GM21576 (cell line): ENCODE measurements at regions not wholly inside any gene's neighbourhood (a gene's known extent, or its start where the extent isn't known, plus 50 kb on each side); places are given as distances from the start of the nearest gene placed in this dataset.
"Not testable (repeated sequence)": the region's sequence is repeated elsewhere in the genome, so short reads cannot be mapped to it uniquely, and the experiment has no call there.

Experiments
- ATAC-seq: cut with Tn5 transposase; IDR thresholded peaks from one replicate; pipeline ENCODE4 v1.9.1; 2021; ENCODE audit warnings: mild to moderate bottlenecking, moderate library complexity; ENCODE audit not compliant: unreplicated experiment

DNA sequence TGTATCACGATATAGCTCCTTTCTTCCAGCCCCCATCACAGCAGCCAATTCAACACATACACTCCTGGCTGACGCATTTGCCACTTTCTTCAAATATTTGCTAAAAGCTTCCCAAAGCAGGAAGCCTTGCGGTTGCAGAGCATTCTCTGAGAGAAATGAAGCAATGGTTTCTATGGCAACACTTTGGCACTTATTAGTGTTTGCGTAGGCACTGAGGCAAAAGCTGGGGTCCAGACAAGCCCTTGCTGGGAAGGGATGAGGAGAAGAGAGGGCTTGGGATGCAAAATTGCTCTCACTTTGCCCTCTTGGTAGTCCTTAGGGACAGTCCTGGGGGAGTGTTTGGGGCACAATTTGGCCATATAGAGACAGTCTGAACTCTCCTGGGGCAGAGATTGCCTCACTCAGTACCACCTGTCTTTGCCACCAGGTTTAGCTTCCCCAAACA, 55.0 kb upstream of the PAK3 start:
- no peak for ATAC-seq

DNA sequence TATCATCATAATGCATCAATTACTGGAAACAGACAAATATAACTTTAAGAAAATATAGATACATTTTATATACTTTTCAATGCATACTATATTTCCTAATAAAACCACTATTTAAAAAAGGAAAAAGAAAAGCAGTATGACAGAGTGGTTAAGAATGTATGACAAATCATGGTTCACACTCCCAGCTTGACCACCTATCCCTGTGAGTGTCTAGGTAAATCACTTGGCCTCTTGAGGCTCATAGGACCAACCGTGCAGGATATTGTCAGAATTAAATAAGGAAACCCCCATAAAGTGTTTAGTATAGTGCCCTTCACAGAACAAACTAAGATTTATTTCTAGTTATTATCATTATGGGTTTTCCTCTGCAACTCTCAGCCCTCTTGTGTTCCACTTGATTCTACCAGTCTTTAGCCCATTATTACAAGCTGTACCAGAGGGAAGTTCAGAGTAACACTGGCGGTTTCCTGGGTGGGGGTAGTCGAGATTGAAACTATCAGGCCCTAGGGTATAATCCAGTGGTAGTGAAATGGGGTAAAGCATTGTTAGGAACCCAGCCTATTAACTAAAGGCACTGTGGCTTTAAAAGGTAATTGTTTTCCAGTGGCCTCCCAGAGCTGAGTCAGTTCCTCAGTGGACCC, 55.5 kb upstream of the PAK3 start:
- ATAC-seq = no peak

DNA sequence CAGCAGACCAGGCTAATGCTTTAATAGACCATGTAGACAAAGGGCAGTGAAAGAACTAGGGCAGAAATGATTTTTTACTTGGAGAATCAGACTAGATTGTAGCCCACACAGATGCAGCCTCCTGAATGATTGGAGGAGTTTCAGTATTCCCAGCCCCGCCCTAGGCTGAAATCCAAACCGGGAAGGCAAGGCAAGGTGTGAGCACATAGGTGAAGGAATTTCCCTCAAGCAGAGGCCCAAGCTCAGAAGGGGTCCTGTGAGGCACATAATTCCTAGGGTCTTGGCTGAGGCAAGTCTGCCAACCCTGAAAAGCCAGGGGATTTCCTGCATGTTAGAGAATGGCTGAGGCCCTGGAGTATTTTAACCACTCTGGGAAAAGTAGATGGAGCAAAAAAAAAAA, 56.4 kb upstream of the PAK3 start:
- no peak for ATAC-seq

DNA sequence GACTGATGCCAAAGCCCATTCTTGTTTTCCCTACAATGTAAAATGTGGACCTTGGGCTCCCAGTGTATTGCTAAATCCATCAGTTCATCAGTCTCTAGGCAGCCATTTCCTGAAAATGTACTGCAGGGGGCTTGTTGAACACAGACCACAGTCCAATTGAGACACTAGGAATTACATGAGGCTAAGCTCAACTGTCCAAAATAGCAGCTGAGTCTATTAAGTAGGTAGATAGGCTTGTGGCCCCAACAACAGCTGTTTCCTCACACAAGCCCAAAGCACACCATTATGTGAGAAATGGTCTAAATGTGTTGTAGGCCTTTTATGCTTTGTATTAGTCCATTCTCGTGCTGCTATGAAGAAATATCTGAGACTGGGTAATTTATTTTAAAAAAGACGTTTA, 60.0 kb upstream of the PAK3 start:
- no peak for ATAC-seq

DNA sequence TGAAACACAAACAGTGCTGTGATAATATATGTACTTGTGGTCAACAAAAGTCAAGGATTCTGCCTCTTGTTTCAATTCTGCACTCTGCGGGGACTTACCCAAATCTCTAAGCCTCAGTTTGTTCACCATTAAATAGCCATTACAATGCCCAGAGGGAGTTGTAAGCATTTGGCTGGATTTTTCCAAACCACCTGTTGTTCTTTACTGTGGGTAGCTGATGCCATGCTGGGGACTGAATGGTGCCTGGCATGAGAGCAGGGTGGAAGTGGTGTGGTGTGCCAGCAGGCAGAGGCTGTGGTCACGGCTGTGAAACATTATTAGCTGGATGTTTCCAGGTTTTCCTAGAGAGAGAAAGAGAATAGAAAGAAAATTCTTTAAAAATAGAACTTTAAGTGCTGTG, 60.7 kb upstream of the PAK3 start:
- ATAC-seq = no peak

DNA sequence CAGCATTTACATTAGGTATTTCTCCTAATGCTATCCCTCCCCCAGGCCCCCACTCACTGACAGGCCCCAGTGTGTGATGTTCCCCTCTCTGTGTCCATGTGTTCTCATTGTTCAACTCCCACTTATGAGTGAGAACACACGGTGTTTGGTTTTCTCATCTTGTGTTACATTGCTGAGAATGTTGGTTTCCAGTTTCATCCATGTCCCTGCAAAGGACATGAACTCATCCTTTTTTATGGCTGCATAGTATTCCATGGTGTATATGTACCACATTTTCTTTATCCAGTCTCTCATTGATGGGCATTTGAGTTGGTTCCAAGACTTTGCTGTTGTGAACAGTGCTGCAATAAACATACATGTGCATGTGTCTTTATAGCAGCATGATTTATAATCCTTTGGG, 73.0 kb upstream of the PAK3 start:
- ATAC-seq = not testable (repeated sequence)

DNA sequence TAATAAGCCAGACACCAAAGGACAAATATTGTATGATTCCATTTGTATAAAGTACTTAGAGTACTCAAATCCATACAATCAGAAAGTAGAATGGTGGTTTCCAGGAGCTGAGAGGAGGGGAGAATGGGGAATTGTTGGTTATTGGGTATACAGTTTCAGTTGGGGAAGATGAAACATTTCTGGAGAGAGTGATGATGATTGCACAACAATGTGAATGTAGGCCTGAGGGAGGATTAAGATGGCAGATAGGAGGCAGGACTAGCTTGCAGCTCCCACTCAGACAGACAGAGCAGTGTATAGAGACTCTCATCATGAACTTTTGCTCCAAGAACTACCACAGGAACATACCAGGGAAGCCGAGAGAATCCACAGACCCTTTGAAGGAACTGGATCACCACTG, 75.7 kb upstream of the PAK3 start:
- ATAC-seq = no peak

DNA sequence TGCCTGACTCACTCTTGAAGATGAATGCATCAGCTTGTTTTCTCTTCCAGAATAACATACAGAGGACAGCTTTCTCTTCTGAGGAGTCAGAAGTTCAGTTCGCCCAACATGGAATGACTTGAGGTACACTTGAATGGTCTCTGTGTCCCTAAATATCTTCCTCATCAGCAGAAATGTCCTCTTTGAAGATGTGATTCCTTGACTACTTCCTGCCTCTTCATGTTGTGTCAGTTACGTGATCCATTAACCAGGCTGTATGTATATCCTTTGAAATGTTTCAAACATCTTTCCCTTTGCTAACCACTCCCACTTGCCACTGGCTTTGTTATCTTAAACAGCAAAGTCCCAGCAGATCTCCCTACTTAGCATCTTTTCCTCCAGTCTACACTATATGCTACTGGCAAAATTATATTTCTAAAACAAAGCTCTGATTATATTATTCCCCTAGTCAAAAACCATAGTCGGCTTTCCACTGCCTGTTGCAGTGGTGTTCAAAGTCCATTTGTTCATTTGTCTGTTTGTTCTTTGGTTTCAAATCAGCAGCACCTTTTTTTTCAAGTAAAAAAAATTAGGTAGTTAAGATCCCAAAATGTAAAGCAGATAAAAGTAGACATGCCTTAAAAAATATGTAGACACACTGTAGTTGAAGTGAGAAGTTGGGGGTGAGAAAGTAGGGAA, 82.1 kb upstream of the PAK3 start:
- ATAC-seq = no peak

DNA sequence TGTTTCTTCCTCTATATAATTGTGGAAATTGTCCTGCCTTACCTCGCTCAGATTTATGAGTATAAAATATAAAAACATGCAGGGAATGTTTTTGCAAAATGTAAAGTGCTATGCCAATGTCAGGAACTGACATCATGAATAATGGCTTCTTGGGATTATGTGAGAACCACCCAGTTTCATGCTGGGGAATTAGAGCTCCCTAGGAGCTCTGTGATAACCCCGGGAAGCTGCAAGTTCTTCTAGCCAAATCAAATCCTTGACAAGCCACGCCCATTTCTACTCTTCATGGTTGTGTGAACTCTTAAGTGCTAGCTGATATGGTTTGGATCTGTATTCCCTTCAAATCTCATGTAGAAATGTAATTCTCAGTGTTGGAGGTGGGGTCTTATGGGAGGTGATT, 85.9 kb upstream of the PAK3 start:
- no peak for ATAC-seq

DNA sequence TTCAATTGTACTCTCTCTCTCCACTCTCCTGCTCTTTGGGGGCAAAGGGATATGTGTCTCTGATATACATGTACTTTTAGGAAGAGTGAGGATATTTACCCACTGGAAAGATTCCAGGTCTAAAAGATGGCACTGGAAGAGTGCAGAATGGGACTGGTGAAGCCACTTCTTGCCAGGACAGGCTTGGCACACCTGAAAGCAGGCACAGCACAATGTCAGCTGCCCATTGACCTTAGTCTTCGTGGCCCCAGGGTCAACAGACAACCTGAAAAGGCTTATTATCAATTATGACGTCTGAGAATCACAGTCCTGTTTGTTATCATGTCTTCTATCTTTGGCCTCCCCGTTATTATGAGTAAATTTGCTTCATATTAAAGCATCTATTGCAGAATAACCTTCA, 86.7 kb upstream of the PAK3 start:
- no peak for ATAC-seq

DNA sequence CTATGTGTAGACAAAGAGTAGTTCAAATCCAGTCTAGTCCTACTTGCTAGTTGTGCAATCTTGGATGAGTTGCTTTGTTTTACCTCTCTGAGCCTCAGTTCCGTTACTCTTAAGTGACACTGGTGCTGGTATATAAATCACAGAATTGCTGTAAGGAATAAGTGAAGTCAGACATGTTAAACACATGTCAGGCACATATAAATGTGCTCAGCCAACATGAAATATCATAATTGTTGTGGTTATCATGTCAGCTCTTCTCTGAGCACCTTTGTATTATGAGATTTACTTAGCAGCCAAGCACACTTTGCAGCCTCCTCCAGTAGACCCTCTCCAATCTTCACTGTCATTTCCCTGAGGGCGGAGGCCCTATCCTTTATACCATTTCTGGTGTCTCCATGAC, 87.9 kb upstream of the PAK3 start:
- no peak for ATAC-seq

DNA sequence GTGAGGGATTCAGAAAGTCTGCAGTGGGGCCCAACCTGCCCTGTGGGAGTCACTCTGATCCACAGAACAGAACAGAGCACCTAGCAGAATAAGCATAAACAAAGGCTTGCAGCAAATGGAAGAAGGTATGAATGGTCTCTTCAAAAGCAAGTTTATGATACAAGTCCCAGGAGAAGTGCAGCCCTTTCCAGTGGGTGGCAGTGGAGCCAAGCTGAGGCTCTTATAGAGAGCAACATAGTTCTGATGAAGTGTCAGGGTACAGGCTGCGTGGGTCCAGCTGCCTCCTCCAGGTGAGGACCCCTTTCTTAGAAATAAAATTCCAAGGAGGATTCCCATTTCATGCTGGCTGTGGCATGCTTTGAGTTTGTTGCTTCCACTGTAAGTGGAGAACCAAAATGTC, 88.8 kb upstream of the PAK3 start:
- no peak for ATAC-seq

DNA sequence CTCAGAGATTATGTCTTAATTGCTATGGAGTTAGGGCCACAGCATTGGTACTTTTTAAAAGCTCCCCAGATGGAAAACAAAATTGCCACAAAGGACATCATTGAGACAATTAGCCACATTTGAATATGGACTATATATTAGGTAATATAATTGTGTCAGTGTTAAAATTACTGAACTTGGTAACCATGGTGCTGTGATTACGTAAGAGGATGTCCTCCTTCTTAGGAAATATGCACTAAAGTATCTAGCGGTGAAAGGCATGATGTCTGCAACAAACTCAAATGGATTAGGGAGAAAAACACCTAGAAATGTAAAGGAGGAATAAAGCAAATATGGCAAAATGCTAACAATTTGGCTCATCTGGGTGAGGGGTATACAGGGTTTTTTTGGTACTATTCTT, 89.9 kb upstream of the PAK3 start:
- ATAC-seq = no peak

DNA sequence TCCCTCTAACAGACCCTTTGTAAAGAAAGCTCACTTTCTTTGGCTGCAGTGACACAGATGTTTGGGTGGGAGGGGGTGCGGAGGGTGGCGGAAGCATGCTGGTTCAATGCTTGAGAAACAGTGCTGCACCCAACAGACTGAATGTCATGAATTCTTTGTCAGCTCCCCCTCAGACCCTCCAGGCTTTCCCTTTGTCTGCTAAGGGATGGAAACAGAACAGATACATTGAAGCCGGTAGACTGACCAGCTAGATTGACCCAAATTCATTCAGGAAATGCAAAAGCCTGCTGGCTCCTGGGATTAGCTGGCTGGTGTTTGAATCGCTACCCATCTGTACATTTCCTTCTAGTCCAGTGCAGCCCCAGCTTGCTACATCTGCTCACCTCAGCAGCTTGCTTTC, 90.8 kb upstream of the PAK3 start:
- no peak for ATAC-seq

DNA sequence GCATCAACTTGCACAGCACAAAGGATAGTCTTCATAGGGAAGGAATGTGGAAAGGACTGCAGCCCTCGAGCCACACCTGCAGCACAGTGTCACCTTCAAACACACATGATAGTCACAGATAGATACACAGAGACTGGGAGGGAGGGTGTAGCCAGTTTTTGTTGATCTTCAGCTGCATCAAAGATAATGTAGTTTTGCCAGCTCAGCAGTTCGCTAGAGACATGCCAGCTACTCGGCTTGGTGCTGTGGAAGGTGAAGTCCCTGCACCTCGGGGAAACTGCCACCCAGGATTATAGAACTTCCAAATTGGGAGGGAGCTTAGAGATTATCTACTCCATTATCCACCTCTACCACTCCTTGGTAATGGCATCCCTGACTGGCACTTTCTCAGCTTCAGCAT, 92.9 kb upstream of the PAK3 start:
- ATAC-seq = no peak

DNA sequence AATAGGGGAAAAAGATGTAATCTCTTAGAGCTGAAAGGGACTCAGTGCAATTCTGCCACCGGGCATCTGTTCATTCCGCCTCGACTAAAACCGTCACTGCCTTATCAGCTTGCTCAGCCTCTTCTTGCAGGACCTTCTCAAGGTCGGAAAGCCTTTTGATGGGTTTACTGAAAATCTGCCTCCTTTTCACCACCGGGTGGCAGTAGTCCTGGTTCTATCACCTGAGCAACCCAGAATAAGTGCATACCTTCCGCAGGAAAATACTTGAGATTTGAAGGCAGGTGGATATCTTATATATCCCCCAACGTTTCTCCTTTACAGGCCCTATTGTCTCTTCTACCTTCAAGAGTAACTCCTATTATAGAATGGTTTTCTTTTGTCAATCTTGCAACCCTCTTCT, 103.4 kb upstream of the PAK3 start:
- peak; percentile 49 for ATAC-seq

DNA sequence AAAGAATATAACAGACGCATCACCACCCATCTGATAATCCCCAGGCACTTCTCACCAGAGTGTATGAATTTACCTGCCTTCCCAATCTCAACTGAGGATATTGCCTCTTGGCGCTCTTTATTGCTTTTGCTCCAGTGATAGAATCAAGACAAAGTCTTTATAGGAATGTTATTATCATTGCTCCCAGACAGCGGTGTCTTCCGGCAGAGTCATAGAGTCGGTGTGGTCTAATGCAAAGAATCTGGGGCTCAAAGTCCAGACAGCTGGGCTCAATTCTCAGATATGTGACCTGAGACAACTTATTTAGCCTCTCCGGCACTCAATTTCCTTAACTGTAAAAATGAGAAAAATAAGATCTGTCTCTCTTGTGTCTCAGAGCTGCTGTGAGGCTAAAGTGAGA, 106.1 kb upstream of the PAK3 start:
- ATAC-seq = no peak

DNA sequence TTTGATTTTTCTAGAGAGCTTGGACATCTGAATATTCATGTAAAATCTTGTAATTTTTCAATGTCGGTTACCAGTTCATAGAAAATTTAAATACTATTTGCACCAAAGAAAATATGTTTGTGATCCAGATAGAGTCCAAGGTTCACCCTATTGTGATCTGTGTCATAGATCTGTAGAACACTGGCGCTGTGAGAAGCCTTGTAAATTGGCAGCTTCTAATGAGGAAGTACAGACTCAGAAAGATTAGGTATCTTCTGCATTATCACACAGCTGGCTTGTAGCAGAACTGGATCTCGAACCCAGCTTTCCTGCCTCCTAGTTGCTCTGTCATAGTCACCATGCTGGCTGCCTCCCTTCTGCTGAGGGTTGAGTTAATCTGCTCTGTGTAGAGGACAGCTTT, 106.5 kb upstream of the PAK3 start:
- ATAC-seq = no peak

DNA sequence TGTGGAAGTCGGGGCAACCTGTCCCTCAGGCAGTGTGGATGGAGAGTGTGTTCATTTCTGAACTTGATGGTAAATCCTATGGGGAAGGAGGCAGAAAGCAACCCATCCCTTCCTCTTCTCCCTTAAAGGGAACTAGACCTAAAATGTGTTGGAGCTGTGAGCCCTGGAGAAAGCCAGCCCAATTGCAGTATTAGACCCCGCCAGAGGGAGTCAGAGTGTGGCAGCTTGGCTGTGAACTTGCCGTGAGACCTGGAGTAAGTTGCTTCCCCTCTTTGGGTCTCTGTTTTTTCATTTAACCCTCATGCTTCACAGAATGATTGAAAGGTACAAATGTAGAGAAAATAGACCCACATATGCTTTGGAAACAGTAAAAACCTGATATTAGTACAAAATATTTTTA, 108.7 kb upstream of the PAK3 start:
- no peak for ATAC-seq

DNA sequence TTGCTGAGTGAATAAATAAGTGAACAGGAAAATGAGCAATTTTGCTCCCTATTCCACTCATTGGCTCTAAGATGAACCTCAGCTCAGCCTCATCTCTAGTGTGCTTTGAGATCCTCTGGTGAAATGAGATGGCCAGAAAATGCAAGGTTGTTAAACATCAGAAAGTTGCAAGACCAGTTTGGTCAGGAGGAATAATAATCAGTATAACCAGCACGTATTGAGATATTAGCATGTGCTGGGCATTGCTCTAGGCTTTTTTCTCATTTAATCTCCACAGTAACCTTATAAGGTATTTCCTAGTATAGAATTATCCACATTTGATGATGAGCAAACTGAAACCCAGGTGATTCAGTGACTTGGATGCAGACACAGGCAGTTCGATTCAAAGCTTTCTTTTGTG, 110.5 kb upstream of the PAK3 start:
- ATAC-seq = no peak

DNA sequence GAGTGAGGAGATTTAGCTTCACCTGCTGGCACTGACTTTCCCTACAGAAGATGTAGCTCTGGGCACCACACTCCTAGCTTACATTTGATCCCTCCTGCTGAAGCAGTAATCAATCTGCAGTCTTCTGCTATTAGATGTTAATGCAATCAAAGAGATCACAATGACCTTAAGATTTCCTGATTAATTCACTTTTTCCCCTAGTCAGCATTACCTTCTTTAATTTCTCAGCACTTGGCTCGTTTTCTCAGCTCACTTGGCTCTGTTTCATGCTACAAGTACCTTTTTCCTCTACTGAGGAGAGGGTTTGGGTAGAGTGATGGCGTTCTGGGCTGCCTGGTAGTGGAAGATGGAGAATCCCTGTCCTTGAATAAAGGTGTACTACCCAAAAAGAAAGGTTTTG, 113.0 kb upstream of the PAK3 start:
- ATAC-seq = no peak

DNA sequence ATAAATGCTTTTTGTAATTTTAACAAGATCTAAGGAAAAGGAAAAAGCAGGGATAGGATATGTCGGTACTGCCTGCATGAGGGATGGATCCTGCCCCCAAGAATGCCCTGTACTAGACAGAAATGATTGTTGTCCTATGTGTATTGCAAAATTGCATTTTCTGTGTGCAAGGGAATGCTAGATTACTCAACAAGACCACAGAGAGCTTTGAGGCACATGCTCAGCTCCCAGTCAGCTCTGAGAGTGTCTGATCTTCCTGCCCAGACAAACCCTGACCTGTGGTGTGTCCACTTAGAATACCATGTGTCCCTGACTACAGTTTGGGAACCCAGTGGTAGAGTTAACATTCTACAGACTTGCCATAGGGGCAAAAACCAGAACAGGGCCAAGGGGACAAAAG, 129.2 kb upstream of the PAK3 start:
- ATAC-seq = no peak

DNA sequence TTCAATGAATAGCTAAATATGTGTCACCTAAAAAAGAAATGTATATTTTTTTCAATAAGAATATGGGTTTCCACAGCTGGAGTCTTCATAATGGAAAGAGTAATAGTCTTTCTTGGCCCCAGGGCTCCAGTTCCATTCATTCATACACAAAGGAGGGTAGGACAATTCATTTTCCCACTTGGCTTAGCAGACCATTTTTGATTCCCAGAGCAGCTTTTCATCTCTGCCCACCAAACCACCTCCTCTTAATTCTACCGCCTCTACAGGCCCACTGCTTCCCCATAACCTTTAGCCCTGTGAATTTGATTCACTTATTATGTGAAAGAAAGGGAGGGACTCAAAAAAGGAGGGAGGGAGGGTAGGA, 129.9 kb upstream of the PAK3 start:
- ATAC-seq = no peak
